ENCODE measurements at regions not wholly inside any gene's neighbourhood (a gene's known extent, or its start where the extent isn't known, plus 50 kb on each side); places are given as distances from the start of the nearest gene placed in this dataset.
"Not testable (repeated sequence)": the region's sequence is repeated elsewhere in the genome, so short reads cannot be mapped to it uniquely, and the experiment has no call there.

GRCh38 chr17:78305801-78306200 lies 54.1 kb downstream of the SOCS3 start:
- no peak for DNase-seq

- peak; percentile 79 for DNase-seq
These were observed 55.3 kb downstream of the SOCS3 start for GRCh38 chr17:78304549-78305037.

- DNase-seq, result no peak
These were observed 57.4 kb downstream of the SOCS3 start for GRCh38 chr17:78302478-78302877.

GRCh38 chr17:78301821-78302213 lies 58.1 kb downstream of the SOCS3 start:
- DNase-seq, result no peak

GRCh38 chr17:78300962-78301820 lies 58.7 kb downstream of the SOCS3 start:
- no peak for DNase-seq

- no peak for DNase-seq
These were observed 60.8 kb downstream of the SOCS3 start for GRCh38 chr17:78299049-78299448.

- no peak for DNase-seq
These were observed 63.3 kb downstream of the TMEM235 start for GRCh38 chr17:78294776-78295175.

- no peak for DNase-seq
These were observed 62.9 kb downstream of the TMEM235 start for GRCh38 chr17:78294356-78294755.

- DNase-seq, result not testable (repeated sequence)
These were observed 61.7 kb downstream of the TMEM235 start for GRCh38 chr17:78293151-78293550.

- DNase-seq, result no peak
These were observed 60.8 kb downstream of the TMEM235 start for GRCh38 chr17:78291944-78292910.

- DNase-seq, result no peak
These were observed 59.3 kb downstream of the TMEM235 start for GRCh38 chr17:78290721-78291120.
